GM03348 (cell line): ENCODE measurements at regions not wholly inside any gene's neighbourhood (a gene's known extent, or its start where the extent isn't known, plus 50 kb on each side); places are given as distances from the start of the nearest gene placed in this dataset.

Experiments used
- DNase-seq: peaks from one replicate; pipeline ENCODE4 v3.0.0; 2012; ENCODE audit warnings: low spot score

- DNase-seq = no peak
Measured at GRCh38 chr22:48981371-48982061, 846.2 kb downstream of the BRD1 start.

- DNase-seq = no peak
Measured at GRCh38 chr22:48980918-48981317, 846.8 kb downstream of the BRD1 start.

- DNase-seq = no peak
Measured at GRCh38 chr22:48980409-48980808, 847.3 kb downstream of the BRD1 start.

- DNase-seq = no peak
Measured at GRCh38 chr22:48979482-48979881, 848.2 kb downstream of the BRD1 start.

- DNase-seq = no peak
Measured at GRCh38 chr22:48976556-48977535, 850.8 kb downstream of the BRD1 start.

GRCh38 chr22:48975886-48976285, 851.8 kb downstream of the BRD1 start:
- no peak for DNase-seq

- DNase-seq = no peak
Measured at GRCh38 chr22:48975316-48975741, 852.3 kb downstream of the BRD1 start.

GRCh38 chr22:48974443-48975315, 853.0 kb downstream of the BRD1 start:
- DNase-seq = no peak

- no peak for DNase-seq
Measured at GRCh38 chr22:48973694-48974041, 854.0 kb downstream of the BRD1 start.

- no peak for DNase-seq
Measured at GRCh38 chr22:48972979-48973693, 854.5 kb downstream of the BRD1 start.

GRCh38 chr22:48968201-48968959, 859.3 kb downstream of the BRD1 start:
- no peak for DNase-seq

GRCh38 chr22:48963405-48963804, 864.3 kb downstream of the BRD1 start:
- DNase-seq = no peak

- no peak for DNase-seq
Measured at GRCh38 chr22:48961705-48962104, 866.0 kb downstream of the BRD1 start.

- no peak for DNase-seq
Measured at GRCh38 chr22:48960980-48961660, 866.6 kb downstream of the BRD1 start.

GRCh38 chr22:48960576-48960975, 867.1 kb downstream of the BRD1 start:
- DNase-seq = no peak

- no peak for DNase-seq
Measured at GRCh38 chr22:48959496-48959895, 868.2 kb downstream of the BRD1 start.

GRCh38 chr22:48957987-48958321, 869.7 kb downstream of the BRD1 start:
- no peak for DNase-seq

- no peak for DNase-seq
Measured at GRCh38 chr22:48957311-48957986, 870.2 kb downstream of the BRD1 start.

- no peak for DNase-seq
Measured at GRCh38 chr22:48955351-48956311, 872.0 kb downstream of the BRD1 start.
